HG03571 (cell line): ENCODE measurements at regions not wholly inside any gene's neighbourhood (a gene's known extent, or its start where the extent isn't known, plus 50 kb on each side); places are given as distances from the start of the nearest gene placed in this dataset.

ENCODE experiments used
- ATAC-seq: cut with Tn5 transposase; IDR thresholded peaks from one replicate; pipeline ENCODE4 v1.9.1; 2021; ENCODE audit not compliant: unreplicated experiment

GRCh38 chr6:53417141-53417540 is 68.4 kb upstream of the ELOVL5 start:
- ATAC-seq: no peak

GRCh38 chr6:53413326-53413725 is 64.6 kb upstream of the ELOVL5 start:
- no peak for ATAC-seq

GRCh38 chr6:53412751-53413150 is 64.0 kb upstream of the ELOVL5 start:
- no peak for ATAC-seq

- ATAC-seq: no peak
These were observed 63.4 kb upstream of the ELOVL5 start for GRCh38 chr6:53412021-53412715.

GRCh38 chr6:53411451-53411850 is 62.7 kb upstream of the ELOVL5 start:
- no peak for ATAC-seq

- peak; percentile 93 for ATAC-seq
These were observed 61.9 kb upstream of the ELOVL5 start for GRCh38 chr6:53410508-53411258.

GRCh38 chr6:53408826-53409225 is 60.1 kb upstream of the ELOVL5 start:
- no peak for ATAC-seq

GRCh38 chr6:53399027-53399344 is 50.2 kb upstream of the ELOVL5 start:
- ATAC-seq: no peak

GRCh38 chr6:53398247-53399026 is 49.7 kb upstream of the ELOVL5 start:
- no peak for ATAC-seq
